Fibroblast of the conjunctiva (primary cell): ENCODE measurements at regions not wholly inside any gene's neighbourhood (a gene's known extent, or its start where the extent isn't known, plus 50 kb on each side); places are given as distances from the start of the nearest gene placed in this dataset.
"Not testable (repeated sequence)": the region's sequence is repeated elsewhere in the genome, so short reads cannot be mapped to it uniquely, and the experiment has no call there.

Source experiments
- DNase-seq: peaks from one replicate; pipeline ENCODE4 v3.0.0-alpha.2; 2010; ENCODE audit warnings: low read depth

GRCh38 chrX:112577146-112577545 lies 102.6 kb downstream of the LHFPL1 start:
- no peak for DNase-seq

- DNase-seq: no peak
Measured at GRCh38 chrX:112571388-112571787, 108.3 kb downstream of the LHFPL1 start.

- DNase-seq: no peak
Measured at GRCh38 chrX:112555831-112556230, 123.9 kb downstream of the LHFPL1 start.

- DNase-seq: no peak
Measured at GRCh38 chrX:112545051-112545450, 134.7 kb downstream of the LHFPL1 start.

- no peak for DNase-seq
Measured at GRCh38 chrX:112536544-112536943, 143.2 kb downstream of the LHFPL1 start.

DNA sequence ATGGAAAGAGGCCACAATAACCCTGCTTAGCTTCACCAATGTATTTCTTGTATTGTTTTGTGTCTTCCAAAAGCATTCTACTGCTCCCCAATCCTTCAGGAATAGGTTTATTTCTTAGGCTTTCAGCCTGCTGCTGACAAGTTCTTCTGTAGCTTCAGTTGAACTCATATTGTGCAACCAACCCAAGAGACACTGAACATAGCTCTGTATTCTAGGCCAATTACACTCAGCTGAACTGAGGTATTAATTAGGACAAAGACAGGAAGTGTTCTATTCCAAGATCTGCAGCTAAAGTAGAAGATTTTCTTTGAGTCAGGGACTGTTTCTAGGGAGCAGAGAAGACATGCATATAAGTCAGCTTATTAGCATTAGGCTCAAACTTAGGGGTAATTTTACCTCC lies 151.8 kb downstream of the LHFPL1 start:
- DNase-seq: no peak

DNA sequence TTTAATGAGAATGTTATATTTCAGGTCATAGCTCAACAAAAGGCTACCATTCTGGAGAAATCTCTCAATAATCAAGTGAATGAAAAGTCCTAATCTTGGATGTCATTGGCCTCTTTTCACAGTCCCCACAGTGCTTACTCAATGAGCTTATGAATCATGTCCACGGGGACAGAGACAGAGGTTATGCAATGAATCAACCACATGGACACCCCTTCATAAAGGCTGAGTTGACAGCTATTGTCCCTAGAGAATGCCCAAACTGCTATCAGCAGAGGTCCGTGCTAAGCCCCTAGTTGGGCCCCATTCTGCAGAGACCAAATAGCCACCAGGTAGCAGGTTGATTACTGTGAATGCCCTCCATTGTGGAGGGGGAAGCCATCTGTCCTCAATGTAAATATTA lies 158.1 kb downstream of the LHFPL1 start:
- no peak for DNase-seq

- DNase-seq: no peak
Measured at GRCh38 chrX:112520124-112520523, 159.6 kb downstream of the LHFPL1 start.

- peak; percentile 5 for DNase-seq
Measured at GRCh38 chrX:112513154-112513553, 166.6 kb downstream of the LHFPL1 start.

GRCh38 chrX:112512509-112512908 lies 167.2 kb downstream of the LHFPL1 start:
- DNase-seq: no peak

DNA sequence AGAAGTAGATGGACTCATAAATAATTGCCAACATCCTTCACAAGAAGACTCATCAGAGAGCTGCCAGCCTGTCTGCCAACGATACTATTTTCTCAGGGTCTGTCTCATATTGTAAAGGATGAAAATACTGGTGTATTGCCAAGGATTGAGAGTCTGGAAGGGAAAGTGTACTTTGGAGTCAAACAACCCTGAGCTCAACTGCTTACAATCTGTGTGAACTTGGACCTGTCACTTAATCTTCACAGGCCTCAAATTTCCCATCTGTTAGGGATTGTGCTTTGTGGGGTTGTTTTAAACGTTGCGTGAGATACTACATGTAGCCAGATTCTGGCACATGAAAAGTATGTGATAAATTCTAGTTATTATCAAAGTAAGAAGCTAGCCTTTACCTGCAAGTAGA lies 169.1 kb downstream of the LHFPL1 start:
- DNase-seq: no peak

- no peak for DNase-seq
Measured at GRCh38 chrX:112477653-112478052, 202.1 kb downstream of the LHFPL1 start.

DNA sequence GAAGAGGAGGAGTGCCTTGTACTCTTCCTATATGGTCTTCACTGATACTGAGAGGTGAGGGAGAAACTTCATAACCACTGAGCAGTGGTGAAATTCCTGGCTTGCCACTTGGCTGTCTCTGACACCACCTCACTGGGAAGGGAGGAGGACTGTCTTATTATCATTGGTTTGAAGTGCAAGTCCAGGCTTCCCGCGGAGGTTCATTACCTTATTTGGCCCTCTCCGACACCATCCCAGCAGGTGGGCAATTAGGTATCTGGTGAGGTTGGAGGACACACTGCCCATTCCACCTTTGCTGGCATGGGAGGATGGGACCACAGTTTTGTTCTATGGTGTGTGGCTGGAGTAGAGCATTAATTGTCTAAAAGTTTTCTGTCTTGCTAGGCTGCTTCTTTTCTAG lies 206.1 kb downstream of the LHFPL1 start:
- DNase-seq: no peak

DNA sequence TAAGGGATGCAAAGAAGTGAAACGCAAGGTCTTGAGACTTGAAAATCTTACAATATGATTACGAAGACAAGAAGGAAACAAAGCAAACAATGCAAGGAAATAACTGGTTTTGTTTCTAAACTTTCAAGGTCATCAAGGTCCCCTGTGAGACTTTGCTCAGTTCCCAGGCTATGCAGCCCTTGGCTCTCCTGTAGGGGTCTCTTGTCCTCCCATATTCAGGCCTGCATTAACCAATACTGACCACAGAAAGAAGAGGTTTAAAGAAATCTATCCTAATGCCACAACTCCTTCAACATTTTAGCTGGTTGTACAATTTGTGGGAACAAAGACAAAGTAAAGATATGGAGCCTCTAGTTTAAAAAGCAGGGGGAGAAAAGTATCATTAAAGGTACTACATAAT lies 209.2 kb downstream of the LHFPL1 start:
- no peak for DNase-seq

- DNase-seq: not testable (repeated sequence)
Measured at GRCh38 chrX:112461949-112462450, 217.7 kb downstream of the LHFPL1 start.

GRCh38 chrX:112457788-112458187 lies 221.9 kb downstream of the LHFPL1 start:
- no peak for DNase-seq

DNA sequence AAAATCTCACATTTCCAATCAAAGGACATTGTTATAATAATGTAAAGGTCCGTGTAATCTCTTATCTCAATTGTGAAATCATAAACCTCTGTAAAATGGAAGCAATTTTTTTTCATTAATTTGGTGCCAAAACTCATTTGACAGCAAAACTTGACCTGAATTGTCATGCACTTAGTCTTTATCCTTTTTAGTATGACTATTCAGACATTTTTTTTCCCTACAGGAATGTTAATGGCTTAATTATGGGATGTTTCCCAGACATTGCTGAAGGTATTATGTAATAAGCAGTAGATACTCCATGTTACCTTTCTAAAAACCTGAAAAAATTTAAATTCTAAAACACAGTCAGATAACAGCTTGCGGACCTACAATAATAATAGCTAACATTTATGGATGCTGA lies 228.9 kb downstream of the LHFPL1 start:
- DNase-seq: no peak

GRCh38 chrX:112440277-112440676 lies 239.5 kb downstream of the LHFPL1 start:
- no peak for DNase-seq

DNA sequence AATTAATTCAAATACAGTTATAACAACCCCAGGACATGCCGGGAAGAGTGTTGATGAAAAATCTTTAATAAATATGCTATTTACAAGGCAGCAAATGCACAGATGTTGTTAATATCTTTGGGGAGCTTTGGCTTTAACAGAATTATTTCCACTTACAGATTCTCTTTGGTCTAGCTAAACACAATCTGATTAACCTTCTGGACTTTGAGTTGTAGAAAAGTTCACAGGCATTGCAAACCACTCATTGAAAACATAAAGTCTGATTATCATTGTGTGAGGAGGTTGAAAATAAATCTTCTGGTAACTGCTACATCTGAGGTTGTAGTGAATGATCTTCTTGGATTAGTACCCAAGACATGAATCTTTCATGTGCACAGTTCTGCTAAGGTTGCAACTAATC lies 255.6 kb downstream of the LHFPL1 start:
- DNase-seq: no peak

DNA sequence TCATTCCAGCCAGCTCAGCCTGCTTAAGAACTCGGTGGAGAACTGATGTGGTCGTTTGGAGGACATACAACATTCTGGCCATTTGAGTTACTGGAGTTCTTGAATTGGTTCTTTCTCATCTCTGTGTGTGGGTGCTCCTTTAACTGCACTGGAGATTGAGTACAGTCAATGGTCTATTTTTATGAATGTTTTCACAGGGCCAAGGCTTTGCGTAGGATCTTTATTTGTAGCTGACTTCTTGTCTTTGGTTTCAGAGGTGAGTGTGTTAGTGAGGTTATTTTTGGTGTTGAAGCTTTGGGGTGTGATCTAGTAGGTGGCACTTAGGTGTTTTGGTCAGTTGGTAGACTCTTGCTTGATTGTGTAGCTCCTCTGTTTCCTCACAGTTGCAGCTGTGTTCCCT lies 288.4 kb downstream of the LHFPL1 start:
- DNase-seq: no peak

DNA sequence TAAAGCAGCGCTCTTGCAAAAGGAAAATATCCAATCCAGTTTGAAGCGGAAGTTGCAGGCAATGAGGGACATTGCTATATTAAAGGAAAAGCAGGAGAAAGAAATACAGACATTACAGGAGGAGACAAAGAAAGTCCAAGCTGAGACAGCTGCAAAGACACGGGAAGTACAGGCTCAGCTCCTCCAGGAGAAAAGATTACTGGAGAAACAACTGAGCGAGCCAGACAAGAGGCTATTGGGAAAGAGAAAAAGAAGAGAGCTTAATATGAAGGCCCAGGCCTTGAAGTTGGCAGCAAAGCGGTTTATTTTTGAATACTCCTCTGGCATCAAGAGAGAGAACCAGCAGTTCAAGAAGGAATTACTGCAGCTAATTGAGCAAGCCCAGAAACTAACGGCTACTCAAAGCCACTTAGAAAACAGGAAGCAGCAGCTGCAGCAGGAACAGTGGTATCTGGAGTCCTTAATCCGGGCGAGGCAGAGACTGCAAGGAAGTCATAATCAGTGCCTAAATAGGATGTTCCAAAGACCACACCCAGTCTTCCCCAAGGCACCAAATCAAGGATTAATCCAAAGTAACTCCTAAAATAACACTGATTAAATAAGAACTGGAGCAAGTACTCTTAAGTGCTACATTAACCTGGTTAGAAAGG lies 298.0 kb downstream of the LHFPL1 start:
- DNase-seq: not testable (repeated sequence)

- no peak for DNase-seq
Measured at GRCh38 chrX:112380541-112381278, 298.1 kb upstream of the TRPC5 start.

- no peak for DNase-seq
Measured at GRCh38 chrX:112377481-112377880, 294.9 kb upstream of the TRPC5 start.

GRCh38 chrX:112368371-112368770 lies 285.8 kb upstream of the TRPC5 start:
- DNase-seq: no peak
